OCI-LY3 (cell line): ENCODE measurements at regions not wholly inside any gene's neighbourhood (a gene's known extent, or its start where the extent isn't known, plus 50 kb on each side); places are given as distances from the start of the nearest gene placed in this dataset.

ENCODE experiments used
- H2AFZ ChIP-seq: fragments of 200-600, 300-600 bp; shearing (Covaris generic); 2 replicates; pipeline ENCODE4 v1.6.0; 2014; ENCODE audit warnings: antibody characterized with exemption, low read depth, low read length
- H3K27ac ChIP-seq: fragments of 200-600, 300-600 bp; sonication (generic); 2 replicates; pipeline ENCODE4 v1.5.1; 2014; ENCODE audit warnings: mild to moderate bottlenecking, low read length, moderate library complexity, mixed read lengths
- H3K27me3 ChIP-seq: fragments of 200-600, 300-600 bp; sonication (generic); 2 replicates; pipeline ENCODE4 v1.6.1; 2014; ENCODE audit warnings: low read depth, low read length, mixed read lengths
- H3K36me3 ChIP-seq: fragments of 200-600, 300-600 bp; sonication (generic); replicated peaks from 2 replicates; pipeline ENCODE3; 2014; ENCODE audit warnings: low read depth, low read length, mixed read lengths
- H3K4me1 ChIP-seq: fragments of 300-600, 200-600 bp; sonication (generic); 2 replicates; pipeline ENCODE4 v1.6.1; 2014; ENCODE audit warnings: low read length, mixed read lengths
- H3K4me2 ChIP-seq: fragments of 200-600, 300-600 bp; sonication (generic); 2 replicates; pipeline ENCODE4 v1.6.1; 2014; ENCODE audit warnings: low read length, mixed read lengths
- H3K4me3 ChIP-seq: fragments of 300-600, 200-600 bp; sonication (generic); 2 replicates; pipeline ENCODE4 v1.5.1; 2014; ENCODE audit warnings: antibody characterized with exemption, mild to moderate bottlenecking, low read length, moderate library complexity
- H3K79me2 ChIP-seq: fragments of 300-600, 200-600 bp; shearing (Covaris generic); 2 replicates; pipeline ENCODE4 v1.6.1; 2014; ENCODE audit warnings: mild to moderate bottlenecking, low read length, mixed read lengths
- H3K9ac ChIP-seq: fragments of 300-600, 200-600 bp; shearing (Covaris generic); 2 replicates; pipeline ENCODE4 v1.6.0; 2014; ENCODE audit warnings: mild to moderate bottlenecking, low read length, moderate library complexity
- H3K9me3 ChIP-seq: fragments of 200-600, 300-600 bp; shearing (Covaris generic); 2 replicates; pipeline ENCODE4 v1.6.1; 2014; ENCODE audit warnings: low read length, mixed read lengths; ENCODE audit not compliant: insufficient read depth
- H4K20me1 ChIP-seq: fragments of 200-600, 300-600 bp; sonication (generic); 2 replicates; pipeline ENCODE4 v1.6.1; 2016; ENCODE audit warnings: low read length, mixed read lengths; ENCODE audit not compliant: insufficient read depth
- CTCF ChIP-seq: fragments of 200-600, 300-600 bp; sonication (generic); IDR thresholded peaks from 2 replicates; pipeline ENCODE4 v1.5.1; 2014; ENCODE audit warnings: antibody characterized with exemption, low read length, low read depth
- EZH2phosphoT487 ChIP-seq: fragments of 200-600 bp; shearing (Covaris generic); IDR thresholded peaks from 2 replicates; pipeline ENCODE4 v1.6.1; 2018; ENCODE audit warnings: antibody characterized with exemption, mixed run types, low read depth

DNA sequence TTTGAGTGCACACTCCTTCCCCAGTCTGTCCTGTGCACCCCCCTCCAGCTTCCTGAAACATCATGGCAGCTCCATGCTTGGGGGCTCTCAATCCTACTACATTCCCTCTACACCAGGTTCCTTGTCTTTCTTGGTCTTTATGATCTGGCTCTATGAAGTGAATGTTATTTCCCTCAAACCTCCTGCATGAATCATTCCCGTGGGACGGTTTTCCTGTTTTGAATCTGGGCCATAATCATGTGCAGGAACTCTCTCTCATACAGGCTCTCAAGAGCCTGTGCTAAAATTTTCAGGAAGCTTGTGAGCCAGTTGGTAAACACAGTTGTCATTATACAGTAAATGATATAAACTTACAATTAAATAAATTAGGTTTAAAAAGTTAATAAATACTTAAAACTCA is 89.8 kb upstream of the KCNE2 start:
- TF ChIP-seq CTCF (no peak), EZH2phosphoT487 (no peak)
- H3K4me2 ChIP-seq = no peak overlapping the region
- peaks cover 16% of the 10 kb centered on the region for H3K4me1 ChIP-seq
- no peaks in the 10 kb centered on the region for H3K27me3 ChIP-seq
- no peaks in the 10 kb centered on the region for H4K20me1 ChIP-seq
- H2AFZ ChIP-seq = no peak overlapping the region
- no peak overlapping the region for H3K4me3 ChIP-seq
- no peaks in the 10 kb centered on the region for H3K9me3 ChIP-seq
- H3K27ac ChIP-seq = no peak overlapping the region
- H3K9ac ChIP-seq = no peak overlapping the region
- H3K36me3 ChIP-seq = no peaks in the 10 kb centered on the region
- H3K79me2 ChIP-seq = no peaks in the 10 kb centered on the region

DNA sequence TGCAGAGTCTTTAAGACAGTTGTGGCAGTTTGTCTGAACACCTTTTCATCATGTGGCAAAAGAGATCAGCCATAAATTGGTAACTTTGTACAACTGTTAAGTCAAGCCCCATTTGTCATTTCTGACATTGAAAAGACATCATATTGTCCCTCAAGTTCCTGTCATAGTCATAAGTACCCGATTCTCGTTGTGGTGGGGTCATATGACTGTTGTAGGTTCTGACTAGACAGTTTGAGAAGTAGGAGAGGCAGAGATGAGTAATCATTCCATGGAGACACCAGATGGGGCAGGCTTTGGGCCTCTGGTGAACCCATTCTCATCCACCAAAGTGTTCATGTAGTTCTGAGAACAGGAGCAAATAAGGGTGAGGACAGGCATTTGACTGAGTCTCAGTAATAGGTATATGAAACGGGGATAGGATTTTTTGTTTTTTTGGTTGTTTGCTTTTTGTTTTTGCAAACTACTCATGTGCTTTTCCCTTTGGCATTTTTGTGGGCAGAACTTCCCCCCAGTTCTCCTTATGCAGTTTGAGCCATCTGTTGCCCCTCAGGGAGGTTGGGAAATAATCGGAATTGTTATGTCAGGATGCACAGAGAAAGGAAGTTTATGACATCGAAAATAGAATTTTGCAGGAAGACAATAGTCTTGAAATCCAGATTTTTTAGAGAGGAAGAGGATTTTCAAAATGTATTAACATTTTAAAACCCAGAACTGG is 86.9 kb upstream of the KCNE2 start:
- Histone ChIP-seq H2AFZ (no peak overlapping the region), H3K27me3 (no peaks in the 10 kb centered on the region), H3K4me3 (no peak overlapping the region), H3K9ac (no peak overlapping the region), H3K36me3 (no peaks in the 10 kb centered on the region), H3K4me2 (peak overlapping the region; percentile 16), H4K20me1 (no peaks in the 10 kb centered on the region), H3K79me2 (no peaks in the 10 kb centered on the region), H3K4me1 (peaks cover 16% of the 10 kb centered on the region), H3K9me3 (no peaks in the 10 kb centered on the region), H3K27ac (peak overlapping the region; percentile 26; the same call in 1 of the 2 replicates)
- peak; percentile 6; the same call in 1 of the 2 replicates for TF ChIP-seq CTCF
- no peak for TF ChIP-seq EZH2phosphoT487

GRCh38 chr21:34278451-34278850 is 85.4 kb upstream of the KCNE2 start:
- H3K79me2 ChIP-seq = no peaks in the 10 kb centered on the region
- no peaks in the 10 kb centered on the region for H3K9me3 ChIP-seq
- no peak overlapping the region for H3K27ac ChIP-seq
- H3K9ac ChIP-seq = no peak overlapping the region
- H3K4me2 ChIP-seq = no peak overlapping the region
- no peaks in the 10 kb centered on the region for H4K20me1 ChIP-seq
- H3K27me3 ChIP-seq = no peaks in the 10 kb centered on the region
- no peaks in the 10 kb centered on the region for H3K36me3 ChIP-seq
- peaks cover 20% of the 10 kb centered on the region for H3K4me1 ChIP-seq
- H3K4me3 ChIP-seq = no peak overlapping the region
- no peak for TF ChIP-seq CTCF
- TF ChIP-seq EZH2phosphoT487 = no peak
- H2AFZ ChIP-seq = no peak overlapping the region

- TF ChIP-seq EZH2phosphoT487 (no peak), CTCF (no peak)
- Histone ChIP-seq H3K79me2 (no peaks in the 10 kb centered on the region), H3K27me3 (no peaks in the 10 kb centered on the region), H3K4me1 (peaks cover 20% of the 10 kb centered on the region), H3K9ac (no peak overlapping the region), H3K27ac (no peak overlapping the region), H3K9me3 (no peaks in the 10 kb centered on the region), H3K4me3 (no peak overlapping the region), H4K20me1 (no peaks in the 10 kb centered on the region), H2AFZ (no peak overlapping the region), H3K4me2 (no peak overlapping the region), H3K36me3 (no peaks in the 10 kb centered on the region)
Measured at GRCh38 chr21:34279285-34279684, 84.5 kb upstream of the KCNE2 start.
